Natural killer cell (primary cell): ENCODE measurements at regions not wholly inside any gene's neighbourhood (a gene's known extent, or its start where the extent isn't known, plus 50 kb on each side); places are given as distances from the start of the nearest gene placed in this dataset.

ENCODE experiments used
- ATAC-seq, 3 donors: fragments of 150-1000 bp in 2 of 3; fragments of 200-7000 bp in 1 of 3; cut with Tn5 transposase; 1 replicate in 1 of 3; 2 replicates in 2 of 3; pipeline ENCODE4 v1.10.0; 2021; ENCODE audit warnings: mild to moderate bottlenecking in 2 of 3, moderate library complexity in 2 of 3
- DNase-seq, 2 donors: peaks; one replicate each; pipeline versions ENCODE4 v3.0.0 to v3.0.0-alpha.2; 2013 to 2021; ENCODE audit warnings: mixed read lengths in 1 of 2
- H3K27ac ChIP-seq: one replicate; pipeline ENCODE4 v1.5.1; 2013; ENCODE audit warnings: mild to moderate bottlenecking, low read length
- H3K27me3 ChIP-seq: one replicate; pipeline ENCODE4 v1.6.1; 2013; ENCODE audit warnings: low read length; ENCODE audit not compliant: control insufficient read depth, insufficient read depth
- H3K36me3 ChIP-seq: one replicate; pipeline ENCODE4 v1.6.1; 2013; ENCODE audit warnings: low read length; ENCODE audit not compliant: control insufficient read depth, insufficient read depth
- H3K4me1 ChIP-seq: one replicate; pipeline ENCODE4 v1.6.1; 2013; ENCODE audit warnings: low read length; ENCODE audit not compliant: control insufficient read depth, insufficient read depth
- H3K4me3 ChIP-seq: one replicate; pipeline ENCODE4 v1.5.1; 2013; ENCODE audit warnings: low read length
- H3K9me3 ChIP-seq: one replicate; pipeline ENCODE4 v1.6.1; 2013; ENCODE audit warnings: low read length; ENCODE audit not compliant: control insufficient read depth, insufficient read depth
- H3K27ac Mint-ChIP-seq, 2 donors: one replicate each; pipeline ENCODE4 v1.8.0; 2022; ENCODE audit warnings: mild to moderate bottlenecking in 2 of 2, mixed read lengths in 2 of 2, moderate library complexity in 1 of 2
- H3K27me3 Mint-ChIP-seq, 2 donors: one replicate each; pipeline ENCODE4 v1.8.0; 2022; ENCODE audit warnings: low read depth in 2 of 2, mixed read lengths in 2 of 2
- H3K36me3 Mint-ChIP-seq: one replicate; pipeline ENCODE4 v1.8.0; 2022; ENCODE audit warnings: mixed read lengths
- H3K4me1 Mint-ChIP-seq, 2 donors: one replicate each; pipeline ENCODE4 v1.8.0; 2022; ENCODE audit warnings: mixed read lengths in 2 of 2
- H3K4me3 Mint-ChIP-seq: one replicate; pipeline ENCODE4 v1.8.0; 2022; ENCODE audit warnings: mild to moderate bottlenecking, moderate library complexity, mixed read lengths
- H3K9me3 Mint-ChIP-seq, 2 donors: one replicate each; pipeline ENCODE4 v1.8.0; 2022; ENCODE audit warnings: mixed read lengths in 2 of 2
- CTCF ChIP-seq: fragments of 200-600 bp; IDR thresholded peaks from one replicate; pipeline ENCODE4 v1.8.0; 2022; ENCODE audit warnings: antibody characterized with exemption
- WGBS: methylation state at CpG from one replicate; pipeline ENCODE4 v1.1.7; 2013; ENCODE audit warnings: missing lambda C conversion rate; ENCODE audit not compliant: insufficient coverage; 5-methylcytosine and 5-hydroxymethylcytosine counted together
- intact Hi-C: fragments of 100-400 bp; cut with micrococcal nuclease; formaldehyde crosslinking; loops from one replicate; pipeline ENCODE4 v1.14.2; 2022

- H3K4me3 Mint-ChIP-seq, result no peak overlapping the region
- intact Hi-C loops, result no loop called here
- no peaks in the 10 kb centered on the region for H3K36me3 ChIP-seq
- peaks cover 12 to 16% of the 10 kb centered on the region in 2 donors for H3K9me3 Mint-ChIP-seq
- H3K27me3 ChIP-seq, result no peaks in the 10 kb centered on the region
- 96% methylated on average over 3 of the region's 3 CpGs for WGBS
- ATAC-seq (no peak), DNase-seq (no peak)
- no peak overlapping the region for H3K4me3 ChIP-seq
- no peaks in the 10 kb centered on the region for H3K4me1 ChIP-seq
- H3K9me3 ChIP-seq, result peaks cover 2% of the 10 kb centered on the region
- no peak for TF ChIP-seq CTCF
- H3K4me1 Mint-ChIP-seq, result no peaks in the 10 kb centered on the region
- no peak overlapping the region for H3K27ac ChIP-seq
- no peaks in the 10 kb centered on the region for H3K36me3 Mint-ChIP-seq
- H3K27me3 Mint-ChIP-seq, result no peaks in the 10 kb centered on the region
- H3K27ac Mint-ChIP-seq, result no peak overlapping the region
These were observed 2807.4 kb upstream of the PCDH20 start for GRCh38 chr13:64223016-64223415.

GRCh38 chr13:64206430-64207225 is 2791.0 kb upstream of the PCDH20 start:
- no peak for ATAC-seq
- Histone ChIP-seq H3K4me3 (no peak overlapping the region), H3K9me3 (peaks cover 9% of the 10 kb centered on the region), H3K27me3 (no peaks in the 10 kb centered on the region), H3K27ac (no peak overlapping the region), H3K4me1 (no peaks in the 10 kb centered on the region), H3K36me3 (no peaks in the 10 kb centered on the region)
- Mint-ChIP-seq H3K27ac (no peak overlapping the region), H3K27me3 (no peaks in the 10 kb centered on the region), H3K36me3 (no peaks in the 10 kb centered on the region), H3K4me3 (no peak overlapping the region), H3K4me1 (no peaks in the 10 kb centered on the region), H3K9me3 (peaks cover 12 to 18% of the 10 kb centered on the region in 2 donors)
- 87% methylated on average over 8 of the region's 9 CpGs for WGBS
- no peak for DNase-seq
- intact Hi-C loops, result no loop called here
- TF ChIP-seq CTCF, result no peak

- DNase-seq (no peak), ATAC-seq (no peak)
- no peak overlapping the region for H3K4me3 ChIP-seq
- H3K27me3 Mint-ChIP-seq, result no peaks in the 10 kb centered on the region
- H3K9me3 ChIP-seq, result peaks cover 9% of the 10 kb centered on the region
- H3K4me1 Mint-ChIP-seq, result no peaks in the 10 kb centered on the region
- WGBS, result no CpG with 5 or more reads among the region's 1 CpG
- H3K27ac Mint-ChIP-seq, result no peak overlapping the region
- intact Hi-C loops, result no loop called here
- H3K9me3 Mint-ChIP-seq, result peaks cover 6 to 9% of the 10 kb centered on the region in 2 donors
- no peaks in the 10 kb centered on the region for H3K36me3 ChIP-seq
- TF ChIP-seq CTCF, result no peak
- no peak overlapping the region for H3K4me3 Mint-ChIP-seq
- H3K27ac ChIP-seq, result no peak overlapping the region
- H3K36me3 Mint-ChIP-seq, result no peaks in the 10 kb centered on the region
- no peaks in the 10 kb centered on the region for H3K27me3 ChIP-seq
- H3K4me1 ChIP-seq, result no peaks in the 10 kb centered on the region
These were observed 2786.9 kb upstream of the PCDH20 start for GRCh38 chr13:64202517-64202916.

GRCh38 chr13:64197232-64197631 is 2781.6 kb upstream of the PCDH20 start:
- no peak overlapping the region for H3K27ac Mint-ChIP-seq
- Histone ChIP-seq H3K9me3 (no peaks in the 10 kb centered on the region), H3K36me3 (no peaks in the 10 kb centered on the region), H3K4me3 (no peak overlapping the region), H3K27ac (no peak overlapping the region), H3K4me1 (no peaks in the 10 kb centered on the region), H3K27me3 (no peaks in the 10 kb centered on the region)
- no peak overlapping the region for H3K4me3 Mint-ChIP-seq
- no peak for TF ChIP-seq CTCF
- intact Hi-C loops, result no loop called here
- H3K36me3 Mint-ChIP-seq, result no peaks in the 10 kb centered on the region
- no peak for ATAC-seq
- no peak for DNase-seq
- no peaks in the 10 kb centered on the region for H3K27me3 Mint-ChIP-seq
- H3K9me3 Mint-ChIP-seq, result peaks cover 12% of the 10 kb centered on the region in 2 donors
- H3K4me1 Mint-ChIP-seq, result no peaks in the 10 kb centered on the region
